ENCODE measurements at regions not wholly inside any gene's neighbourhood (a gene's known extent, or its start where the extent isn't known, plus 50 kb on each side); places are given as distances from the start of the nearest gene placed in this dataset.

DNA sequence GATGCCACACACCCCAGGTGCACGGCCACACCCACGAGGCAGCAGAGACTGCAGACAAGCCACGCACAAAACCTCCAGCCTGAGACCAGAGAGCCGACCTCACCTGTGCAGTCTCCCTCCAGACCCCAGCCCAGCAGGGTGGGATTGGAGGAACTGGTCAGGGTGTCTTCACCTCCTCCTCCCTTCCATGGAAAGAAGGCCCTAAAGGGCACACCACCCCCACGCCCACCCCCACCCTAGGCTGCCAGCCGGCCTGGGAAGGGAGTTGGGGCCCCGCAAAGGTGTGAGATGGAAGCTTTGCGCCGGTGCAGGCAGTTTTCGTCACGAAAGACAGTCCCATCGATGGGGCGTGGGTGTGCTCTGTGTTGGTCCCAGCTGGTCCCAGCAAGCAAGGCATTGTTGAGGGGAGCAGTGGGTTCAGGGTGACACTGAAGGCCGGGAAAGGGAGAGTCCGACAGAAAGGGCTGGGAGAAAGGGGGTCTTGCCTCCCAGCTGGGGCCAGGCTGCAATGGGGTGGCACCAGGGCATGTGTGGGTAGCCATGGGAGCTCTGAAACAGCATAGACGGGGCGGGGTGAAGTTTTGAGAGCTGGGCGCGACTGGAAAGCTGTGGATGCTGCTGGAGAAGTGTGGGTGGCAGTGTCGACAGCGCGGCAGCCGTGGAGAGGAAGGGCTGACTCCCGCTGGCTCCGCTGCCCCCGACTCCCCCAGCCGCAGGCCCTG lies 349.2 kb downstream of the GLRX3 start:
- no peak for TF ChIP-seq EZH2 (IDR thresholded peaks at IDR 0.05; ENCODE audit: borderline replicate concordance, low read length)
- TF ChIP-seq CTCF (IDR thresholded peaks at IDR 0.05; ENCODE audit: low read length), result no peak
